ENCODE measurements at regions not wholly inside any gene's neighbourhood (a gene's known extent, or its start where the extent isn't known, plus 50 kb on each side); places are given as distances from the start of the nearest gene placed in this dataset.

DNA sequence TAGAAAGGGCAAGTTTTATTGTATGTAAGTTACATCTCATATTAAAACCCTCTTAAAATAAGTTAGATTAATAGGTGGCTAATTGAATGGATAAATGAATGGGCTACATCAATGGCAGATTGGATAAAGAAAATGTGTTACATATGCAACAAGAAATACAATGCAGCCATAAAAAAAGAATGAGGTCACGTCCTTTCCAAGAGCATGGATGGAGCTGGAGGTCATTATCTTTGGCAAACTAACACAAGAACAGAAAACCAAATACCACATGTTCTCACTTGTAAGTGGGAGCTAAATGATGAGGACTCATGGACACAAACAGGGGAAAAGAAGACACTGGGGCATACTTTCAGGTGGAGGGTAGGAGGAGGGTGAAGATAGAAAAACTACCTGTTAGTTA is 182.2 kb upstream of the GNAI1 start:
- TF ChIP-seq, protein P1, sequence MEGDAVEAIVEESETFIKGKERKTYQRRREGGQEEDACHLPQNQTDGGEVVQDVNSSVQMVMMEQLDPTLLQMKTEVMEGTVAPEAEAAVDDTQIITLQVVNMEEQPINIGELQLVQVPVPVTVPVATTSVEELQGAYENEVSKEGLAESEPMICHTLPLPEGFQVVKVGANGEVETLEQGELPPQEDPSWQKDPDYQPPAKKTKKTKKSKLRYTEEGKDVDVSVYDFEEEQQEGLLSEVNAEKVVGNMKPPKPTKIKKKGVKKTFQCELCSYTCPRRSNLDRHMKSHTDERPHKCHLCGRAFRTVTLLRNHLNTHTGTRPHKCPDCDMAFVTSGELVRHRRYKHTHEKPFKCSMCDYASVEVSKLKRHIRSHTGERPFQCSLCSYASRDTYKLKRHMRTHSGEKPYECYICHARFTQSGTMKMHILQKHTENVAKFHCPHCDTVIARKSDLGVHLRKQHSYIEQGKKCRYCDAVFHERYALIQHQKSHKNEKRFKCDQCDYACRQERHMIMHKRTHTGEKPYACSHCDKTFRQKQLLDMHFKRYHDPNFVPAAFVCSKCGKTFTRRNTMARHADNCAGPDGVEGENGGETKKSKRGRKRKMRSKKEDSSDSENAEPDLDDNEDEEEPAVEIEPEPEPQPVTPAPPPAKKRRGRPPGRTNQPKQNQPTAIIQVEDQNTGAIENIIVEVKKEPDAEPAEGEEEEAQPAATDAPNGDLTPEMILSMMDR (IDR thresholded peaks at IDR 0.05; ENCODE audit: insufficient read depth, missing control alignments), result no peak
- no peak for FAIRE-seq
- DNase-seq (ENCODE audit: insufficient read length, low spot score), result no peak

- FAIRE-seq, result no peak
- TF ChIP-seq, protein P1 (IDR thresholded peaks at IDR 0.05; ENCODE audit: insufficient read depth, missing control alignments), result no peak
- DNase-seq (ENCODE audit: insufficient read length, low spot score), result no peak
Observed at GRCh38 chr7:79951415-79951814, 183.2 kb upstream of the GNAI1 start.

GRCh38 chr7:79949778-79950177 is 184.9 kb upstream of the GNAI1 start:
- TF ChIP-seq, protein P1 (IDR thresholded peaks at IDR 0.05; ENCODE audit: insufficient read depth, missing control alignments), result no peak
- DNase-seq (ENCODE audit: insufficient read length, low spot score), result no peak
- peak; percentile 46 for FAIRE-seq

- FAIRE-seq, result no peak
- TF ChIP-seq, protein P1 (IDR thresholded peaks at IDR 0.05; ENCODE audit: insufficient read depth, missing control alignments), result no peak
- no peak for DNase-seq (ENCODE audit: insufficient read length, low spot score)
Observed at GRCh38 chr7:79936281-79936983, 198.2 kb upstream of the GNAI1 start.

- DNase-seq (ENCODE audit: insufficient read length, low spot score) (no peak), FAIRE-seq (no peak)
- TF ChIP-seq, protein P1 (IDR thresholded peaks at IDR 0.05; ENCODE audit: insufficient read depth, missing control alignments), result no peak
Observed at GRCh38 chr7:79934727-79935126, 199.9 kb upstream of the GNAI1 start.

- FAIRE-seq, result no peak
- DNase-seq (ENCODE audit: insufficient read length, low spot score), result no peak
- TF ChIP-seq, protein P1 (IDR thresholded peaks at IDR 0.05; ENCODE audit: insufficient read depth, missing control alignments), result no peak
Observed at GRCh38 chr7:79933144-79933543, 201.5 kb upstream of the GNAI1 start.

GRCh38 chr7:79930604-79931003 is 204.0 kb upstream of the GNAI1 start:
- no peak for DNase-seq (ENCODE audit: insufficient read length, low spot score)
- TF ChIP-seq, protein P1 (IDR thresholded peaks at IDR 0.05; ENCODE audit: insufficient read depth, missing control alignments), result no peak
- no peak for FAIRE-seq
